HepG2 (cell line): ENCODE measurements at regions not wholly inside any gene's neighbourhood (a gene's known extent, or its start where the extent isn't known, plus 50 kb on each side); places are given as distances from the start of the nearest gene placed in this dataset.

Experiments used
- ATAC-seq: fragments of 200-7000 bp; cut with Tn5 transposase; 3 replicates; pipeline ENCODE4 v1.9.1; 2020; ENCODE audit warnings: mild to moderate bottlenecking, moderate library complexity
- BruUV-seq: library from RNA; stranded (reverse); fragments of 400-500 nt; replicated peaks from 2 replicates; lab custom pipeline; 2021; lab: Mats Ljungman, UMichigan
- CTCF ChIA-PET: fragments of 300-600 bp; formaldehyde crosslinking; extraction: SDS; loops from one replicate; lab custom pipeline; 2021; ENCODE audit warnings: low total read pairs, inconsistent platforms, low intra/inter-chr PET ratio; lab: Yijun Ruan, JAX
- POLR2A ChIA-PET: fragments of 350-600 bp; sonication (Branson Sonifier 250); formaldehyde crosslinking; loops from one replicate; lab custom pipeline; 2020; ENCODE audit warnings: antibody characterized with exemption, inconsistent platforms; lab: Yijun Ruan, JAX
- DNase-seq: peaks from one replicate; pipeline ENCODE4 v3.0.0-alpha.2; 2015; ENCODE audit warnings: low spot score
- FAIRE-seq: peaks from 3 replicates; lab custom pipeline; 2011; peaks lifted over from hg19 to GRCh38; lab: Jason Lieb, UNC
- H2AFZ ChIP-seq: one replicate; pipeline ENCODE4 v1.6.1; 2011; ENCODE audit warnings: low read length, inconsistent platforms
- H3K27ac ChIP-seq: fragments of 300-600 bp; 3 replicates; pipeline ENCODE4 v1.8.0; 2011; ENCODE audit warnings: mixed run types, mild to moderate bottlenecking, mixed read lengths, low read length, inconsistent platforms; ENCODE audit not compliant: insufficient read depth; ENCODE audit errors: extremely low read length
- H3K27me3 ChIP-seq, 2 experiments: fragments of 200-600 bp in 1 of 2; 2 replicates in 1 of 2; 3 replicates in 1 of 2; pipeline versions ENCODE4 v1.6.0 to v1.8.0; 2011; ENCODE audit warnings: low read length in 2 of 2, mild to moderate bottlenecking in 2 of 2, moderate library complexity in 2 of 2, inconsistent platforms in 1 of 2; ENCODE audit not compliant: insufficient read depth in 2 of 2, control insufficient read depth in 1 of 2
- H3K36me3 ChIP-seq, 2 experiments: fragments of 200-600 bp in 1 of 2; replicated peaks in 1 of 2; 2 replicates in 1 of 2; 3 replicates in 1 of 2; pipeline versions ENCODE4 v1.5.1 to v1.8.0; 2011; ENCODE audit warnings: low read length in 2 of 2, inconsistent platforms in 1 of 2; ENCODE audit not compliant: insufficient read depth in 2 of 2, control insufficient read depth in 1 of 2
- H3K4me1 ChIP-seq: 2 replicates; pipeline ENCODE4 v1.5.1; 2012; ENCODE audit warnings: low read length, inconsistent platforms; ENCODE audit not compliant: insufficient read depth
- H3K4me2 ChIP-seq: 2 replicates; pipeline ENCODE4 v1.6.0; 2011; ENCODE audit warnings: low read depth, low read length, inconsistent platforms
- H3K4me3 ChIP-seq, 3 experiments: fragments of 200-600 bp in 1 of 3; sonication (generic), shearing (Covaris generic) in 1 of 3; replicated peaks in 1 of 3; 2 replicates each; pipeline ENCODE4 v1.5.1; 2011 to 2016; ENCODE audit warnings: low read length in 3 of 3, inconsistent platforms in 2 of 3, low read depth in 2 of 3, mild to moderate bottlenecking in 2 of 3, control low read depth in 1 of 3, mixed read lengths in 1 of 3; ENCODE audit not compliant: insufficient read depth in 1 of 3
- H3K79me2 ChIP-seq: one replicate; pipeline ENCODE4 v1.6.1; 2011; ENCODE audit warnings: low read length, inconsistent platforms; ENCODE audit not compliant: insufficient read depth
- H3K9ac ChIP-seq: 2 replicates; pipeline ENCODE4 v1.6.0; 2011; ENCODE audit warnings: mild to moderate bottlenecking, low read depth, low read length, inconsistent platforms; ENCODE audit not compliant: insufficient read depth
- H3K9me3 ChIP-seq: 2 replicates; pipeline ENCODE4 v1.5.1; 2012; ENCODE audit warnings: mild to moderate bottlenecking, low read length
- H4K20me1 ChIP-seq: 2 replicates; pipeline ENCODE4 v1.6.0; 2011; ENCODE audit warnings: inconsistent platforms, mild to moderate bottlenecking, low read length, moderate library complexity; ENCODE audit not compliant: insufficient read depth
- CREB1 ChIP-seq, 2 experiments: fragments of 450-650 bp in 1 of 2; IDR thresholded peaks; 2 replicates each; pipeline ENCODE4 v1.6.1; 2016 to 2017; ENCODE audit warnings: control low read depth in 1 of 2, mild to moderate bottlenecking in 1 of 2, missing compliant biosample characterization in 1 of 2, missing genetic modification characterization in 1 of 2
- IKZF1 ChIP-seq: fragments of 450-650 bp; IDR thresholded peaks from 2 replicates; pipeline ENCODE4 v1.7.1; 2016
- JUNB ChIP-seq: sonication (generic); formaldehyde crosslinking; IDR thresholded peaks from 2 replicates; pipeline ENCODE4 v1.8.0; 2022; ENCODE audit warnings: missing genetic modification reagents, mild to moderate bottlenecking, borderline replicate concordance
- KDM1A ChIP-seq: IDR thresholded peaks from 2 replicates; pipeline ENCODE4 v1.6.1; 2016; ENCODE audit warnings: missing compliant biosample characterization
- MBD4 ChIP-seq: IDR thresholded peaks from 2 replicates; pipeline ENCODE4 v1.6.1; 2012; ENCODE audit warnings: low read length, inconsistent platforms, borderline replicate concordance
- NCOA2 ChIP-seq: sonication (generic); formaldehyde crosslinking; IDR thresholded peaks from 2 replicates; pipeline ENCODE4 v1.8.0; 2022; ENCODE audit warnings: inconsistent platforms
- NFKBIZ ChIP-seq: IDR thresholded peaks from 2 replicates; pipeline ENCODE4 v1.6.1; 2018; ENCODE audit warnings: missing genetic modification reagents, missing compliant biosample characterization
- NR2F2 ChIP-seq: IDR thresholded peaks from 2 replicates; pipeline ENCODE4 v1.6.1; 2012; ENCODE audit warnings: low read depth, inconsistent platforms, borderline replicate concordance
- ZC3H4 ChIP-seq: sonication (generic); formaldehyde crosslinking; IDR thresholded peaks from 2 replicates; pipeline ENCODE4 v1.4.0; 2020; ENCODE audit warnings: missing genetic modification reagents, borderline replicate concordance
- ZEB1 ChIP-seq: IDR thresholded peaks from 2 replicates; pipeline ENCODE4 v1.6.1; 2012; ENCODE audit warnings: mild to moderate bottlenecking, low read depth, inconsistent platforms; ENCODE audit not compliant: insufficient replicate concordance
- ZNF331 ChIP-seq: sonication (generic); formaldehyde crosslinking; IDR thresholded peaks from 2 replicates; pipeline ENCODE4 v1.4.0; 2020; ENCODE audit warnings: missing genetic modification reagents
- ZNF530 ChIP-seq: sonication (generic); formaldehyde crosslinking; IDR thresholded peaks from 2 replicates; pipeline ENCODE4 v1.5.0; 2020; ENCODE audit warnings: low read depth, mild to moderate bottlenecking, missing genetic modification reagents
- ZNF564 ChIP-seq: sonication (generic); formaldehyde crosslinking; IDR thresholded peaks from 2 replicates; pipeline ENCODE4 v1.8.1; 2023; ENCODE audit warnings: mild to moderate bottlenecking, missing genetic modification reagents
- ZNF605 ChIP-seq: sonication (generic); formaldehyde crosslinking; IDR thresholded peaks from 2 replicates; pipeline ENCODE4 v1.8.0; 2022; ENCODE audit warnings: mild to moderate bottlenecking, missing genetic modification reagents
- ZNF629 ChIP-seq: sonication (generic); formaldehyde crosslinking; conservative IDR thresholded peaks from 2 replicates; pipeline ENCODE4 v1.5.0; 2020; ENCODE audit warnings: missing genetic modification reagents
- ZNF879 ChIP-seq: sonication (generic); formaldehyde crosslinking; IDR thresholded peaks from 2 replicates; pipeline ENCODE4 v1.8.1; 2023; ENCODE audit warnings: missing genetic modification reagents
- ZZZ3 ChIP-seq: sonication (generic); formaldehyde crosslinking; IDR thresholded peaks from 2 replicates; pipeline ENCODE4 v1.4.0; 2020; ENCODE audit warnings: missing genetic modification reagents, mild to moderate bottlenecking, borderline replicate concordance
- WGBS: methylation state at CpG from one replicate; pipeline ENCODE4 v1.1.6; 2017; ENCODE audit warnings: low lambda C conversion rate; 5-methylcytosine and 5-hydroxymethylcytosine counted together
- in situ Hi-C: cut with HindIII; loops from 2 replicates; pipeline ENCODE4 v1.10.0; 2017; ENCODE audit warnings: low pct_unique_long_range_greater_than_20kb; ENCODE audit not compliant: extremely low pct_ligation_motif_present
- intact Hi-C: fragments of 100-400 bp; cut with micrococcal nuclease; formaldehyde crosslinking; loops from one replicate; pipeline ENCODE4 v1.10.0; 2022; ENCODE audit not compliant: unreplicated experiment
- TF ChIP-seq, protein P1 (sequence below): IDR thresholded peaks from 2 replicates; pipeline ENCODE4 v1.6.1; 2012; ENCODE audit warnings: inconsistent platforms
- TF ChIP-seq, protein P2 (sequence below): sonication (generic); formaldehyde crosslinking; IDR thresholded peaks from 2 replicates; pipeline ENCODE4 v1.8.0; 2022; ENCODE audit warnings: missing genetic modification reagents, mild to moderate bottlenecking, inconsistent platforms, borderline replicate concordance
- TF ChIP-seq, protein P3 (sequence below): sonication (generic); formaldehyde crosslinking; IDR thresholded peaks from 2 replicates; pipeline ENCODE4 v1.5.0; 2020; ENCODE audit warnings: missing genetic modification reagents, mild to moderate bottlenecking, borderline replicate concordance

GRCh38 chrX:149073479-149073878 lies 431.6 kb downstream of the IDS start:
- Histone ChIP-seq H3K36me3 (no peaks in the 10 kb centered on the region), H3K9me3 (peaks cover 5% of the 10 kb centered on the region; the same call in 1 of the 2 replicates), H3K27ac (no peak overlapping the region), H3K79me2 (no peaks in the 10 kb centered on the region), H4K20me1 (no peaks in the 10 kb centered on the region), H3K4me1 (no peaks in the 10 kb centered on the region), H3K4me2 (no peak overlapping the region), H2AFZ (no peak overlapping the region), H3K9ac (no peak overlapping the region), H3K4me3 (no peak overlapping the region), H3K27me3 (no peaks in the 10 kb centered on the region)
- BruUV-seq, result no TSS peak
- no peak for FAIRE-seq
- ATAC-seq, result no peak
- CTCF ChIA-PET, result no interaction called here
- WGBS, result 2% methylated on average over 3 of the region's 3 CpGs
- no peak for DNase-seq
- POLR2A ChIA-PET, result no interaction called here
- intact Hi-C loops (no loop called here), in situ Hi-C loops (no loop called here)
- TF ChIP-seq ZEB1, result no peak
- TF ChIP-seq ZNF564 (CRISPR knock-in tag), result no peak
- no peak for TF ChIP-seq ZNF879
- TF ChIP-seq NR2F2, result no peak
- no peak for TF ChIP-seq CREB1 (IDR thresholded peaks at IDR 0.05)
- TF ChIP-seq CREB1 (CRISPR knock-in tag; IDR thresholded peaks at IDR 0.05), result no peak
- TF ChIP-seq ZNF331 (CRISPR knock-in tag), result no peak
- no peak for TF ChIP-seq NCOA2

DNA sequence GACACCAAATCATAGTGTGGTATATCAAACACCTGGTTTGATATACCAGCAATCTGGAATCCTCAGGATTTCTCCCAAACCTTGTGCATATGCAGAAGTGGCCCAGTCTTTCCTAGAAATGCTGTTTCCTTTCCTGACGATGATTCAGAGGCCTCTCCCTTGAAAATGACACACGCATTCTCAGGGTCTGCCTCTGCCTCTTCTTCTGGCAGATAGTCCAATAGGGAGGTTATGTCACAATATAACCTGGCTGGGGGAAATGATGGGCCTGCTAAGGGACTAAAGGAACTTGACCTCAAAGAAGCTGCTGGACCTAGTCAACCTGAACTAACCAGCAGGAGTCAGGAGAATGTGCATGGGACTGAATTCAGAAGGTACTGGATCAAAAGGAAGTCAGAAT lies 435.2 kb downstream of the IDS start:
- intact Hi-C loops (no loop called here), in situ Hi-C loops (no loop called here)
- H3K9me3 ChIP-seq, result no peaks in the 10 kb centered on the region
- no TSS peak for BruUV-seq
- H3K27ac ChIP-seq, result no peak overlapping the region
- H2AFZ ChIP-seq, result no peak overlapping the region
- no peak overlapping the region for H3K4me2 ChIP-seq
- H3K36me3 ChIP-seq, result no peaks in the 10 kb centered on the region
- no peak overlapping the region for H3K4me3 ChIP-seq
- FAIRE-seq (no peak), ATAC-seq (no peak), DNase-seq (no peak)
- H4K20me1 ChIP-seq, result no peaks in the 10 kb centered on the region
- no peaks in the 10 kb centered on the region for H3K79me2 ChIP-seq
- H3K4me1 ChIP-seq, result no peaks in the 10 kb centered on the region
- no peaks in the 10 kb centered on the region for H3K27me3 ChIP-seq
- no peak overlapping the region for H3K9ac ChIP-seq
- POLR2A ChIA-PET, result no interaction called here
- WGBS, result 0% methylated on average over 2 of the region's 2 CpGs
- CTCF ChIA-PET, result no interaction called here
- TF ChIP-seq ZNF530 (CRISPR knock-in tag), result no peak
- TF ChIP-seq, protein P1, sequence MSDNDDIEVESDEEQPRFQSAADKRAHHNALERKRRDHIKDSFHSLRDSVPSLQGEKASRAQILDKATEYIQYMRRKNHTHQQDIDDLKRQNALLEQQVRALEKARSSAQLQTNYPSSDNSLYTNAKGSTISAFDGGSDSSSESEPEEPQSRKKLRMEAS, result no peak
- no peak for TF ChIP-seq IKZF1
- no peak for TF ChIP-seq ZNF629 (CRISPR knock-in tag)
- no peak for TF ChIP-seq KDM1A (CRISPR knock-in tag)
- TF ChIP-seq MBD4, result no peak
- no peak for TF ChIP-seq ZNF605 (CRISPR knock-in tag)
- TF ChIP-seq, protein P2, sequence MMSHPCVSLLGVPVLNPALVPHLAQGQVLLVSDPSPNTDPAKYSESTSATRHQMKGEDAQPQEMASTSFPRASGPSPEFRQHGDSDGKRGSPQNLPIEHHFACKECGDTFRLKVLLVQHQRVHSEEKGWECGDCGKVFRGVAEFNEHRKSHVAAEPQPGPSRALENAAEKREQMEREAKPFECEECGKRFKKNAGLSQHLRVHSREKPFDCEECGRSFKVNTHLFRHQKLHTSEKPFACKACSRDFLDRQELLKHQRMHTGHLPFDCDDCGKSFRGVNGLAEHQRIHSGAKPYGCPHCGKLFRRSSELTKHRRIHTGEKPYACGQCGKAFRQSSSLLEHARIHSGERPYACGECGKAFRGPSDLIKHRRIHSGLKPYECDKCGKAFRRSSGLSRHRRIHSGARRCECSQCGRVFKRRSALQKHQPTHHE (CRISPR knock-in tag), result no peak
- TF ChIP-seq, protein P3, sequence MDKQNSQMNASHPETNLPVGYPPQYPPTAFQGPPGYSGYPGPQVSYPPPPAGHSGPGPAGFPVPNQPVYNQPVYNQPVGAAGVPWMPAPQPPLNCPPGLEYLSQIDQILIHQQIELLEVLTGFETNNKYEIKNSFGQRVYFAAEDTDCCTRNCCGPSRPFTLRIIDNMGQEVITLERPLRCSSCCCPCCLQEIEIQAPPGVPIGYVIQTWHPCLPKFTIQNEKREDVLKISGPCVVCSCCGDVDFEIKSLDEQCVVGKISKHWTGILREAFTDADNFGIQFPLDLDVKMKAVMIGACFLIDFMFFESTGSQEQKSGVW (CRISPR knock-in tag), result no peak
- TF ChIP-seq NFKBIZ (CRISPR knock-in tag), result no peak
- no peak for TF ChIP-seq ZC3H4
- TF ChIP-seq JUNB (CRISPR knock-in tag), result no peak
- no peak for TF ChIP-seq ZZZ3 (CRISPR knock-in tag)
